Activated T-helper 1 cell treated with anti-CD3 and anti-CD28 coated beads, Interleukin-12 subunit alpha, Interleukin-12 subunit beta, Interleukin-2, Interleukin-4 antibody, amounts not matched to agents 30 ng/mL and 10 ng/mL and 1 ng/mL, durations not matched to agents 14 hours and 24 hours and 36 hours (primary cell): ENCODE measurements at regions not wholly inside any gene's neighbourhood (a gene's known extent, or its start where the extent isn't known, plus 50 kb on each side); places are given as distances from the start of the nearest gene placed in this dataset.
"Not testable (repeated sequence)": the region's sequence is repeated elsewhere in the genome, so short reads cannot be mapped to it uniquely, and the experiment has no call there.

Experiments
- DNase-seq: peaks from one replicate; pipeline ENCODE4 v3.0.0; 2021; ENCODE audit warnings: low spot score
- H3K27ac Mint-ChIP-seq: one replicate; pipeline ENCODE4 v1.8.0; 2021; ENCODE audit warnings: mild to moderate bottlenecking, mixed read lengths
- H3K27me3 Mint-ChIP-seq: one replicate; pipeline ENCODE4 v1.8.0; 2022; ENCODE audit warnings: mild to moderate bottlenecking, moderate library complexity, mixed read lengths; ENCODE audit not compliant: insufficient read depth
- H3K36me3 Mint-ChIP-seq: one replicate; pipeline ENCODE4 v1.8.0; 2021; ENCODE audit warnings: low read depth, mixed read lengths
- H3K4me1 Mint-ChIP-seq: one replicate; pipeline ENCODE4 v1.8.0; 2021; ENCODE audit warnings: low read depth, mixed read lengths
- H3K4me3 Mint-ChIP-seq: one replicate; pipeline ENCODE4 v1.8.0; 2021; ENCODE audit warnings: mild to moderate bottlenecking, moderate library complexity, mixed read lengths
- H3K9me3 Mint-ChIP-seq: one replicate; pipeline ENCODE4 v1.8.0; 2021; ENCODE audit warnings: mixed read lengths
- intact Hi-C: fragments of 100-400 bp; cut with micrococcal nuclease; formaldehyde crosslinking; loops from one replicate; pipeline ENCODE4 v1.15.1; 2024

DNA sequence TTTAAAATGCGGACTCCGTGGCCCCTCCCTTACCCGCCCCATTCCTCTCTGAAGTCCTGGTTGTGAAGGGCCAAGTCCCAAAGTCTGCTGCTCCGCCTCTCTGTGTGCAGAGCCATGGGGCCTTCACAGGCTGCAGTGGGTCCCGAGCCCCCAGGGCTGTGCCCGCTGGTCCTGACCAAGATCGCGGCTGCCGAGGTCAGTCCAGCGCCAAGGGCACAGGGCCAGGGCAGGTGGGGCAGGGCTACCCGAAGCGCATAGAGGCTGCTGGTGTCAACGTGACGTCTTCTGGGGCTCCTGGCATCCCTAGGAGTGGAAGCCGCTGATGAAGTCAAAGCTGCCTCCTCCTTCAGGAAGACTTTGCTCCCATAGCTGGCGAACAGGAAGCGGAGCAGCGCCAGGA, 858.8 kb downstream of the TUBA3C start:
- DNase-seq, H3K4me1 Mint-ChIP-seq, H3K4me3 Mint-ChIP-seq, H3K27me3 Mint-ChIP-seq, intact Hi-C loops, H3K27ac Mint-ChIP-seq, H3K36me3 Mint-ChIP-seq: not testable (repeated sequence)
- peaks cover 10% of the 10 kb centered on the region for H3K9me3 Mint-ChIP-seq

DNA sequence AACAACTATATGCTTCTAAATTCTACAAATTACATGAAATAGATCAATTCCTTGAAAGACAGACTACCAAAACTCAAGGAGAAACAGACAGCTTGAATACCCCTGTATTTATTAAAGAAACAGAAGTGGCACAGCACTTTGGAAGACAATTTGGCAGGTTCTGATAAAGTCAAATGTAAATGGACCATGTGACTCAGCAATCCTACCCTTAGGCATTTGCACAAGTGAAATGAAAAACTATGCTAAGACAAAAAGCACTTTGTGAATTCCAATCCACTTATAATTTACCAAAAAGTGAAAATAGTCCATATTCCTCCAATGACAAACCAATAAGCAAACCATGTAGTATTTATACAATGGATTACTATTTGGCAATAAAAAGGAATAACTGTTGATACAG, 862.0 kb downstream of the TUBA3C start:
- intact Hi-C loops, H3K27me3 Mint-ChIP-seq, H3K4me3 Mint-ChIP-seq, H3K36me3 Mint-ChIP-seq, H3K27ac Mint-ChIP-seq, DNase-seq, H3K4me1 Mint-ChIP-seq: not testable (repeated sequence)
- H3K9me3 Mint-ChIP-seq, result peaks cover 14% of the 10 kb centered on the region

DNA sequence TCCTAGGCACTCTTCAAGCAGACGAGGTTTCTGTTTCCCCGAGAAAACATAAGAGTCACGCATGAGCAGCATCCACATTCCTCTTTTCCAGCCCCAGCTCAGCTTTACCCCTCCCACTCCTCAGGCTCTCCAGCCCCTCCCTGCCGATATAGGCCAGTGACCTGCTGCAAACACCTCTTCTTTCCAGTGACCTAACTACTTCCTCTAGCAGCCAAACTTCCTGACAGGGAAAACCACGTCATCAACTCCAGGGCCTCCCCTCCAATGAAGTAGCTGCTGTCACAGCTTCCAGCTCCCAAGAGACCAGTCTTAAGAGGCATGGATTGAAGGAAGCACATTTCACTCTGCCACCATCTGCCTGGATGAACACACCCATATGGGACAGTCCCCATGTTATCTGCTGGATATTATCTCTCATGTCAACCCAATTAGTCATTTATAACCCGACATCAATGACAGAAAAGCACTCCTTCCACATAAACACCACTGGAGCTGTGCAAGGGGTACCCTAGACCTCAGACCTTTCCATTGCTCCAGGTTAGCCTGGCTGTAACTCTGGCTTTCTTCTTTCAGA, 878.3 kb downstream of the TUBA3C start:
- H3K4me1 Mint-ChIP-seq, H3K27me3 Mint-ChIP-seq, DNase-seq, intact Hi-C loops, H3K4me3 Mint-ChIP-seq, H3K36me3 Mint-ChIP-seq, H3K27ac Mint-ChIP-seq: not testable (repeated sequence)
- H3K9me3 Mint-ChIP-seq, result peaks cover 17% of the 10 kb centered on the region

DNA sequence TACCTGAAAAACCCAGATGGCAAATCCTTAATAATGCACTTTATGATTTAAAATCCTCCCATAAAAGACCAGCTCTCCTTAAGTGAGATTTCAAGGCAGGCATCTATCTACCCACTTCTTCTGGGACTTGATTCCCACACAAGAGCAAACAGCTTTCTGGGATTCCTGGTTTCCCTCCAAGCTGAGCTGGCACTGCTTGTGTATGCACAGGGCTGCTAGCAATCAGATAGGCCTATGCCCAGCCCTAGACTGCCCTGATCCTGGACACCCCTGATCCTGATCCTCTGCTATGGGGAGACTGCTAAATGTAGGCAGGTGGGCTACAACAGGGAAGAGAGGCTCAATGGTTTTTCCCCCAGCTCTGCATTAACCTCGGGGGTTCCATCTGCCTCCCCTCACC, 880.7 kb downstream of the TUBA3C start:
- H3K27me3 Mint-ChIP-seq, H3K4me1 Mint-ChIP-seq, H3K27ac Mint-ChIP-seq, H3K36me3 Mint-ChIP-seq, H3K4me3 Mint-ChIP-seq, DNase-seq, intact Hi-C loops: not testable (repeated sequence)
- H3K9me3 Mint-ChIP-seq, result peaks cover 27% of the 10 kb centered on the region

DNA sequence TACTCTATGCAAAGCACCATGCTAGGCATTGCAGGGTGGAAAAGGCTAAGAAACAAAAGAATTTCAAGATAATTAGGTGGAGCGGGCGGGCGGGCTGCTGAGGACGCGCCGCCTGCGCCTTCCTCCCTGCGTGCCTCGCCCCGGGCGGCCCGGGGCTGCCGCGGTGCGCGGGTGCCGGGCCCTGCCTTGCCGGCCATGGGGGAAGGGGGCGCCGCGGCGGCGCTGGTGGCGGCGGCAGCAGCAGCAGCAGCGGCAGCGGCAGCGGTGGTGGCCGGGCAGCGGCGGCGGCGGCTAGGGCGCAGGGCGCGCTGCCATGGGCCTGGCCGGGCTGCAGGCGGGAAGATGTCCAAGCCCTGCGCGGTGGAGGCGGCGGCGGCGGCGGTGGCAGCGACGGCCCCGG, 884.3 kb downstream of the TUBA3C start:
- not testable (repeated sequence) for H3K27ac Mint-ChIP-seq

DNA sequence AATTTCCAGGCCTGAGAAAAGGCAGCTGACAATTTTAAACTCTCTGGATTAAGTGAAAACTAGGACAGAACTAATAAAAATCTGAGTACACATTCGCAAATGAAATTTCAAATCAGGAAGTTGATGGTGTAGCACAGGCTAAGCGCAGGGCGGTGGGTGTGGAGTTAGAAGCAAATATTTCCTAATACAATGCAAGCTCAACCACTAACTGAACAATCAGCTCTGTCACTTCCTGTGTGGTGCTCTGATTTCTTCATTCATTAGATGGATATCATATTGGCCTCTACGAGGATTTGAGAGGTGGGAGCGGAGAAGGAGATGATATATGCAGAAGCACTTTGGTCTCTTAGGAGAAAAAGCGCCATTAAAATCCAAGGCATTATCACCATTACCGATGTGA, 885.0 kb downstream of the TUBA3C start:
- H3K36me3 Mint-ChIP-seq, H3K27me3 Mint-ChIP-seq, DNase-seq, H3K4me3 Mint-ChIP-seq, H3K4me1 Mint-ChIP-seq, H3K27ac Mint-ChIP-seq, intact Hi-C loops: not testable (repeated sequence)
- peaks cover 16% of the 10 kb centered on the region for H3K9me3 Mint-ChIP-seq

More for the DNA sequence above, 884.3 kb downstream of the TUBA3C start:
- intact Hi-C loops, H3K4me3 Mint-ChIP-seq, H3K36me3 Mint-ChIP-seq, DNase-seq, H3K27me3 Mint-ChIP-seq, H3K4me1 Mint-ChIP-seq: not testable (repeated sequence)
- H3K9me3 Mint-ChIP-seq, result peaks cover 18% of the 10 kb centered on the region

DNA sequence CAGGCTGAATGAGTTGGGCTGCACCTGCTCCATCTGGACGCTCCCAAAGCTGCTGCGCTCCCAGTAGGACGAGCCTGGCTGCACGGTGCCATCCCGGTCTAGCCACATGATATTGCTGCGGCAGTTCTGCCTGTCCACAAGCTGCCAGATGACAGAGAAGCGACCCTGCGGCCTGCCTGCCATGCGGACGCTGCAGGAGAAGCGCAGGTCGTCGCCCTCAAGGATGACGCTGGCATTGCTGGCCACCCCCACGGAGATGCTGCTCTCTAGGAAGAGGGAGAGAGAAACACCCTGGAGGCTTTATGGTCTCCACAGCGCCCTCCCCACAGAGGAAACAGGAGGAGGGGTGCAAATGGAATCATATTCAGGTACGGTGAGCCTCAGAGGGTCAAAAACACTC, 887.3 kb downstream of the TUBA3C start:
- H3K36me3 Mint-ChIP-seq, H3K4me3 Mint-ChIP-seq, DNase-seq, H3K4me1 Mint-ChIP-seq, H3K27me3 Mint-ChIP-seq, H3K27ac Mint-ChIP-seq, intact Hi-C loops: not testable (repeated sequence)
- H3K9me3 Mint-ChIP-seq, result peaks cover 19% of the 10 kb centered on the region

DNA sequence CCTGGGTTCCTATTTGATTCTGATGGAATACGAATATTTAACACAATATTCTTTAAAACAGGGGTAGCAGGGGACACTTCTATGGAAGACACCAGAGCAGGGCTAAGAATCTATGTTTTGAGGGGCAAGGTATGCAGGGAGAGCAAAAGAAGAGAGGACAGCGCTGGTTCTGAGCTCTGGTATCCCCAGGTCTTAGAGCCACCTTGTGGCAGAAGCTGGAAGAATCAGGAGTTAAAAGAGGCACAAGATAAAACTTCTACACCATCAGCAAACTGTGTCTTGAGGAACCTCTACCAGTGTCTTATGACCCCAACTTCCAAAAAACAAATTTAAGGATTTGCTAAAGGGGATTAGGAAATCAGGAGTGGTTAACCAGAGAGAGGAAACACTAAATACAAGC, 894.8 kb downstream of the TUBA3C start:
- intact Hi-C loops, H3K4me1 Mint-ChIP-seq, H3K9me3 Mint-ChIP-seq, H3K27ac Mint-ChIP-seq, H3K27me3 Mint-ChIP-seq, DNase-seq, H3K36me3 Mint-ChIP-seq, H3K4me3 Mint-ChIP-seq: not testable (repeated sequence)

DNA sequence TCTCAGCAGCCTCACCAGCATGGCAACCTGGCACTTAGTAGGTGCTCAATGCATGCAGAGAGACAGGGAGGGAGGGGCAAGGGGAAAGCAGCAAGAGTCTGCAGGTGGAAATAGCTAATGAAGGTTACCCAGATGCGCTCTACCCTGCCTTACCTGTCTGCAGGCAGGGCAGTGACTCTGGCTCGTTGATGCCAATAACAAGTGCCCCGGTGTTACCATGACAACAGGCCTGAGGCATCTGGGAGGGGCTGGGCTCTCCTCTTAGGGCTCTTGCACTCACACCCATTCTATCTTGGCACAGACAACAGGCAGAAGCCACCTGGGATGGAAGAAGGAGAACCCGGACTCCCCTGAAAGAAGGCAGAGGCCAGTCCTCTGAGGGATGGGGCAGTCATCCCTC, 896.0 kb downstream of the TUBA3C start:
- H3K27ac Mint-ChIP-seq, H3K4me1 Mint-ChIP-seq, H3K4me3 Mint-ChIP-seq, H3K27me3 Mint-ChIP-seq, H3K36me3 Mint-ChIP-seq, intact Hi-C loops, H3K9me3 Mint-ChIP-seq, DNase-seq: not testable (repeated sequence)

DNA sequence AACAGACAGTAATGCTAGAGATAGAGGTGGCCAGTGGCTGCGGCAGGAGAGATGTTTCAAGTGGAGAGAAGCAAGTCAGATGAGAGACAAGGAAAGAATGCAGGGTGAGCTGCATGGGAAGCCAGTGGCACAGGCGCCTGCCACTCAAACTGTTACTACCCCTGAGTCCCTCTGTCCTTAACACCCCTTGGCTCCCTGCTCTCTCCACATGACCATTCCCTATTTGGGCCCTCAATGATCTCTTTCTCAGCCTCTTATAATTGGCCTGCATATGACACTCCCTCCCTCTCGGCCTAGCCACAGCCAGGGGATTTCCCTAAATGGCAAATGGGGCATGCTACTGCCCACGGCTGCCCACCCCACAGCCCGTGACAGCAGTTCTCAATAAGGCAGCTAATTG, 897.6 kb downstream of the TUBA3C start:
- H3K4me1 Mint-ChIP-seq, DNase-seq, intact Hi-C loops, H3K27ac Mint-ChIP-seq, H3K9me3 Mint-ChIP-seq, H3K36me3 Mint-ChIP-seq, H3K4me3 Mint-ChIP-seq, H3K27me3 Mint-ChIP-seq: not testable (repeated sequence)

DNA sequence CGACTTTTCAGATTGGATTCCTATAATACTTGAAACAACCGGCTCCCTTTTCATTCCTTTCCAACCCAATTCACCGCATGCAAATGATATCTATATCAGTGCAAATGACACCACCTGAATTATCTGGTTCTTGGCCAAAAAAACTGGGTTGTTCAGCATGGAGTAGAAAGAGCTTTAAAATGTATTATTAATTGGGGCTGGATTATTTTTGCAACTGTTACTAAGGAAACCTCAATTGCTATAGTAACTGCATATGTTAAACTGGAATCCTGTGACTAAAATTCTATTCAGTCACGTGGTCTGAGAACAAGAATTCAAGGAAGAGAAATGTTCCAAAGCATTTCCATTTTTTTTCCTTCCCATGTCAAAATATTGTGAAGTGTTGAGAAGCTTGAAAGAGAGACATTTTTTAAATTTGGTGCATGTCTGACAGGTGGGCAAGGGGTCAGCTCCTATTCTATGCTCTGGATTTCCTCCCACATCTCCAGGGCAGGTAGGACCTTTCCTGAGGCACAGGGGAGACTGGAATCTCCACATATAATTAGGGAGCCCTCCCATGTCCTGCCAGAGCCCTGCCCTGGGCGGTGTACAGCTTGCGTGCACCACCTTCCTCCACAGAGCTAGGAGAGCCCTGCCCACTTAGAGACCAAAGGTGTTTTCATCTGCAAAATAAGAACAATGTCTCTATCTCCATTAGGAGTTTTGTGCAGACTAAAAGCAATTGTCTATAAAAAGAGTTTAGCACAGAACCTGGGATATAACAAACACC, 899.6 kb downstream of the TUBA3C start:
- H3K36me3 Mint-ChIP-seq, intact Hi-C loops, H3K9me3 Mint-ChIP-seq, H3K27me3 Mint-ChIP-seq, H3K27ac Mint-ChIP-seq, DNase-seq, H3K4me3 Mint-ChIP-seq, H3K4me1 Mint-ChIP-seq: not testable (repeated sequence)

DNA sequence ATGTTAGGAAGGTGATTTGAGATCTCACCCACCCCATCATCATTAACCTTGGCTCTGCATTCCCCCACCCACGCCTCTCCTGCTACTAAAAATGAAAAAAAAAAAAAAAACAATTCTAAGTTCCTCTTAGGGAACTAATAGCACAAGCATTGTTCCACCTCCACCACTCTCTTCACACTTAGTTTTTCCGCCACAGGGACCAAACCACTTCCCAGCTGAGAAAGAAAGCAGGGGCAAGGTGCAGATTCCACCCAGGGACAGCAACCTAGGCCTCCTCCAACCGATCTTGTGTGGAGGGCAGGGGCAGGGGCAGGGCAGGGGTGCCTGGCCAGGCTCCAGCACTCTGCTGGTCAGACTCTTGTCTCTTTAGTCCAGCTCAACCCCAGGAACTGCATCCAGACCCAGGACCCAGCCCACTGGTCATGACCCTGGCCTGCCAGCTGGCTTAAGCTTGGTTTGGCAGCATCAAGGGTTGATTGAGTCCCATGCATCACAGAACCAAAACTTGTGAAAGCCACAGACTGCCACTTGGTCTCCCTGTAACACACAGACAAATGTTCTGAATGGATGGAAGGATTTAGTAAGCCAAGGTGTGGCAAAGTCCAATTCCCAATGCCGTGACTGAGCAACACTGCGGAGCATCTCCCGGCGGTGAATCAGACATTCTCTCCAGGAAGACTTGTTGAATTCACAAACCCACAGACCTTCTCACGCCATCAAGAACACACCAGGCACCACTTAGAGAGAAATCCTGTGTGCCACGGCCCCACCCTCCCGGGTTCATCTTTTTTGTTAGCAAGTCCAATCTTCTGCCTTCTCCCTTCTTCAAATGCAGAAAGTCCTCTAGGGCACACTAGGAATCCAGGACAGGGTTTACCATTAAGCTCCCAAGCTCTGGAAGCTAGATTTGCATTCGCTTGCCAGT, 900.5 kb downstream of the TUBA3C start:
- intact Hi-C loops, H3K9me3 Mint-ChIP-seq, H3K27ac Mint-ChIP-seq, H3K4me3 Mint-ChIP-seq, H3K27me3 Mint-ChIP-seq, DNase-seq, H3K4me1 Mint-ChIP-seq, H3K36me3 Mint-ChIP-seq: not testable (repeated sequence)

DNA sequence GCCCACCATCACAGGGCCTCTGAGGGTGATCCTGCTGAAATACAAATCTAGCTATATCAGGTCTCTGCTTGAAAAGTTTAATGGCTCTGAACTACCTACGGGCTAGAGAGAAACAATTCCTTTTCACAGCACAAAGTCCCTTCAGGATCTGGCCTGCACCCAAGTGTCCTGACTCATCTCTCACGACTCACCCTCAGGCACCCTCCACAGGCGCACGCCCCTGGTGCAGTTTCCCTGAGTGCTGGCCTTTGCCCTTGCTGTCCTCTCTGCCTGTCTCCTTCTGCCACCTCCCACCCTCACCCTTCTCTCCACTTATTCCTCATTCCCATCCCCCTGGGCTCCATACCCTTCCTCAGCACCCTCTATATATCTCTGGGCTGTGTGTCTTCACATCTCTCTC, 901.7 kb downstream of the TUBA3C start:
- H3K36me3 Mint-ChIP-seq, H3K27me3 Mint-ChIP-seq, DNase-seq, H3K4me1 Mint-ChIP-seq, H3K4me3 Mint-ChIP-seq, H3K27ac Mint-ChIP-seq, H3K9me3 Mint-ChIP-seq, intact Hi-C loops: not testable (repeated sequence)
